ENCODE measurements at regions not wholly inside any gene's neighbourhood (a gene's known extent, or its start where the extent isn't known, plus 50 kb on each side); places are given as distances from the start of the nearest gene placed in this dataset.

DNA sequence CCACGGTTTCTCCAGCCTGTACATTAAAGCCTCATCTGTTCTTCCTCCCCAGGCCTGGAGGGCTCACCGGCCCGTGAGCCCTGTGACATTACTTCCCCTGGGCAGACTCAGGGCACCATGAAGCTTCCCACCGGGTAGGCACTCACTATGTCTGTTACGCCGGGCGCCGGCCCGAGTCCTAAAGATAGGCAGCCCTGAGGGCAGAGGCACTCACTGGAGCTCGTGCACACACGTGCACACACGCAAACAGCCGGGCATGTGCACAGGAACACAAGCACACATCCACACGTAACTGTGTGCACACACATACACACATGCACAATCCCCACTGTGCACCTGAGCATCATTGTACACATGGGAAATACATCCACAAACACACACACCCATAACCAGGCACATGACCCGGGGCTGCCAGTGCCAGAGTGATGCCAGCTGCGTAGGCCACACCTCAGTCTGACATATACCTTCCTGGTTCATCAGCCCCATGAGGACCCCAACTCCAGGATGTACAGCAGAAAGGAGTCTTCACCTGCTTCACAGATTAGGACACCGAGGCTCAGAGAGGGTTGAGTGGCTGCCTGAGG is 83.7 kb downstream of the YTHDF1 start:
- TF ChIP-seq, protein P1, sequence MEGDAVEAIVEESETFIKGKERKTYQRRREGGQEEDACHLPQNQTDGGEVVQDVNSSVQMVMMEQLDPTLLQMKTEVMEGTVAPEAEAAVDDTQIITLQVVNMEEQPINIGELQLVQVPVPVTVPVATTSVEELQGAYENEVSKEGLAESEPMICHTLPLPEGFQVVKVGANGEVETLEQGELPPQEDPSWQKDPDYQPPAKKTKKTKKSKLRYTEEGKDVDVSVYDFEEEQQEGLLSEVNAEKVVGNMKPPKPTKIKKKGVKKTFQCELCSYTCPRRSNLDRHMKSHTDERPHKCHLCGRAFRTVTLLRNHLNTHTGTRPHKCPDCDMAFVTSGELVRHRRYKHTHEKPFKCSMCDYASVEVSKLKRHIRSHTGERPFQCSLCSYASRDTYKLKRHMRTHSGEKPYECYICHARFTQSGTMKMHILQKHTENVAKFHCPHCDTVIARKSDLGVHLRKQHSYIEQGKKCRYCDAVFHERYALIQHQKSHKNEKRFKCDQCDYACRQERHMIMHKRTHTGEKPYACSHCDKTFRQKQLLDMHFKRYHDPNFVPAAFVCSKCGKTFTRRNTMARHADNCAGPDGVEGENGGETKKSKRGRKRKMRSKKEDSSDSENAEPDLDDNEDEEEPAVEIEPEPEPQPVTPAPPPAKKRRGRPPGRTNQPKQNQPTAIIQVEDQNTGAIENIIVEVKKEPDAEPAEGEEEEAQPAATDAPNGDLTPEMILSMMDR (IDR thresholded peaks at IDR 0.05; ENCODE audit: extremely low read depth, missing control alignments): no peak
- DNase-seq (ENCODE audit: low spot score): no peak

DNA sequence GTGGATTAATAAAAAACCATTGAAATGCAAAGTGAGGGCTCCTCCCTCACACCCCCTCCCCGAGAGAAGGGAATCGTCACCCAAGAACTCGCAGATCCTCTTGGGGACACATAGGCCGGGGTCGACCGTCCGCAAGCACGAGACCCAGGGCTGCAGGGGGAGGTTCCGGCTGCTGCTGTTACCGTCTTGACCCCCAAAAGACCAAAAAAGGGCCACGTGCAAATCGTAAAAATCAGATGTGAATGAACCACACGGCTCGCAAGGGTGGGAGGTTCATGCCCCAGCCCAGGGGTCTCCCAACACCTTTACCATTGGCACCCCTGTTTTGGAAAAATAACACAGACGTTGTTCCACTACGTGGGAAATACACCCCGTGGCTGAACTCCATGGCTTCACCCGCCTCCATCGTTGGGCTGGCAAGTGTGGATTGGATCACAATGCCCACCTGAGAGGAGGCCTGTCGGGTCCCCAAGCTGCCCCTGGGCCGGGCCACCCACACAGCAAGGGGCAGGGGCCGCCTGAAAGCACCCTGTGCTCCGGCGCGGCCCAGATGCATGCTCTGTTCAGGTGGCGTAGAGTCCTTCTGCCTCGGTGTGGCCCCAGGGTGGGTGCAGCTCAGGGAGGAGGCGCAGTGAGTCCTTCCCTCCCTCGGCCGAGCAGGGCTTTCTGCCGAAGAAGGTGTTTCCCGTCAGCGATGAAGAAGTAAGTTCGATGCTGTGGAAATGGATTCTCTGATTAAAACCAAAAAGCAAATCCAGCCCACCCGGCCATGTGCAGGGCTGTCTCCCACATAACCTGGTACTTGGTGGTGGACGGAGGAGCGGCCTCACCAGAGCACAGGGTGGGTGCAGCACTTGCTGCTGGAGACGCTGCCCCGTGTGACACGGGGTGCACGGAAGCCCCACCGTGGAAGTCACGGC is 85.0 kb downstream of the YTHDF1 start:
- TF ChIP-seq, protein P1 (IDR thresholded peaks at IDR 0.05; ENCODE audit: extremely low read depth, missing control alignments): no peak
- DNase-seq (ENCODE audit: low spot score): no peak

DNA sequence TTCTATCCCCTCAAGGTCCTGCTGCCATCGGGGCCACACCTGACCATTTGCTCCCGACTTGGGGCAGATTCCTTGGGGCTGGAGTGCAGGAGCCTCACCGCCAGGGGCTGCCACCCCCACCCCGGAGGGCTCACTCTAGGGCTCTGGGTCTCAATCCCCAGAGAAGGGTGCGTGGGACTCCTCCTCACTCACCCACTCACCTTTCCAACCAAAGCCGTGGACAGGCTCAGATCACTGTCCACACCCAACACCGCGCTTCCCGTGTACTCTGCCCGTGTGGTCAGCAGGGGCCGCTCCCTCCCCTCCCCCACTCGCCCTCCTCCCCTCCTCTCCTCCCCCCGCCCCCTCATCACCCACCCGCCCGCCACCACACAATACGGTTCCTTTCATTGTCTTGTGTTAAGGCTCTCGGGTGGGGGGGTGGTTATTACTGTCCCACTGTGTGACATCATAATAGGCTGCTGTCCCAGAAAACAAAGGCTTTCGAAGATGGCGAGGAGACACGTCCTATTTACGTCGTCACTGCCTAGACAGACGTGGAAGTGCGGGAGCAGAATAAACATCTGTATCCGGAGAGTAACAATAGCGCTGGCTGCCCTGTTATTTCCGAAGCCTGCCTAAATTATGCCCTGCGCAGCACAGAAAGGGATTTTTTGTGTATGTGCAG is 85.8 kb downstream of the YTHDF1 start:
- no peak for DNase-seq (ENCODE audit: low spot score)
- TF ChIP-seq, protein P1 (IDR thresholded peaks at IDR 0.05; ENCODE audit: extremely low read depth, missing control alignments): no peak

DNA sequence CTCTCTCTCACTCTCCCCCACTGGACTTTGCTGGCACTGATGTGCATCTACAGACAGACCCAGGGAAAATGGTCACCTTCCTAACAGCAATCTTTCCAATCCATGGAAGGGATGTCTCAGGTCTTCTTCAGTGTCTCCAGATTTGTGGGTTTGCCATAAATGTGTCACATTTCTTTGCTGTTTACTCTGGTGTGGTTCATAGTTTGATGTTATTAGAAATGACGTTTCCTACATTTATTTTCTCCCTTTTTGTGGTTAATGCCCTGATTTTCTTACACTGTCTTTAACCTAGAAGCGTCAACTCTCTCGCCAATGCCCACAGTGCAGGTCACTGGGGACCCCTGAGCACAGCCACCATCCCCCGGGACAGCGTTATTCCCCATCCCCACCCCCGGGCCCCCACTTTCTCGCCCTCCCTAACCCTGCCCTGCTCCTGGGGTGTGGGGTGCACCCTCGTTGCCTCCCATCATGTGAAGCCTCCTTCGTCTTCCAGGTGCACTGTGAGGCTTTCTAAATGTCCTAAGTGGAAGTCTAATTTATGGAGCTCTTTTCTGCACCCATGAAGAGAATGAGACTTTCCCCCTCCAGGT is 86.5 kb downstream of the YTHDF1 start:
- no peak for DNase-seq (ENCODE audit: low spot score)
- TF ChIP-seq, protein P1 (IDR thresholded peaks at IDR 0.05; ENCODE audit: extremely low read depth, missing control alignments): no peak

DNA sequence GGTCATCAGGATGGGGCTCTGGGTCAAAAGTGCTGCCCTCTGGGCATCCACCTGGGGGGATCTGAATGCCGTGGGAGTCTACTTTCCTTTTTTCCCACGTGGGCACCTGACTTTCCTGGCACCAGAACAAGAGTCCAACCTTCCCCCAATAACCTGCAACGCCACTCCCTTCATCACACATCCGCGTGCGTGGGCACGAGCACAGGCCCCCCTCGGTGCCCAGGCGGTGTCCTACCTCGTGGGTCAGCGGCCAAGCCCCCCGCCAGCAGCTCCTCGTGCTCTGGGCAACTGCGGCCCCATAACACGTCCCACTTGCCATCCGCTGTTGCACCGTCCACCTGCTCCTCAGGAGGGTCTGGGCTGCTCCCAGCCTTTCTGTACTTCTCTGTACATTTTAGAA is 87.0 kb downstream of the YTHDF1 start:
- no peak for DNase-seq (ENCODE audit: low spot score)
- TF ChIP-seq, protein P1 (IDR thresholded peaks at IDR 0.05; ENCODE audit: extremely low read depth, missing control alignments): no peak

DNA sequence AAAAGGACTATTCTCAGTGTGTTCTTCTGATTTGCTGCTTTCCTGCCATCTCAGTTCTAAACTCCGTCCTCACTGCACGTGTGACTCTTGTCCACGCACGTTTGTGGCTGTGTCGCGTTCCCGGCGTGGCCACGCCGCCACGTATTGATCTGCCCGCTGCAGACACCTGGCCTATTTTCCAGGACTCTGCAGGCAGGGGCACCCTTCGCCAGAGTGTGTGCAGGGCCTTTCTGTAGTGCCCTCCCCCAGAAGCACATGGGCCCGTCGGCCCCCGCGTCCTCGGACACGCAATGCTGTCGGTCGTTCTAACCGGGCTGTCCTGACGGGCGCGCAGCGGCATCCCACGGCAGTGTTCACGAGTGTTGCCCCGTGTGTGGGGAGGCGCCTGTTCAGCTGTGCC is 87.6 kb downstream of the YTHDF1 start:
- TF ChIP-seq, protein P1 (IDR thresholded peaks at IDR 0.05; ENCODE audit: extremely low read depth, missing control alignments): no peak
- no peak for DNase-seq (ENCODE audit: low spot score)
